NCI-H1105 treated with DMSO at 0.1 percent for 48 hours (cell line): ENCODE measurements at regions not wholly inside any gene's neighbourhood (a gene's known extent, or its start where the extent isn't known, plus 50 kb on each side); places are given as distances from the start of the nearest gene placed in this dataset.
"Not testable (repeated sequence)": the region's sequence is repeated elsewhere in the genome, so short reads cannot be mapped to it uniquely, and the experiment has no call there.

Experiments
- DNase-seq: peaks from one replicate; lab custom pipeline; 2025; lab: John Stamatoyannopoulos, UW

DNA sequence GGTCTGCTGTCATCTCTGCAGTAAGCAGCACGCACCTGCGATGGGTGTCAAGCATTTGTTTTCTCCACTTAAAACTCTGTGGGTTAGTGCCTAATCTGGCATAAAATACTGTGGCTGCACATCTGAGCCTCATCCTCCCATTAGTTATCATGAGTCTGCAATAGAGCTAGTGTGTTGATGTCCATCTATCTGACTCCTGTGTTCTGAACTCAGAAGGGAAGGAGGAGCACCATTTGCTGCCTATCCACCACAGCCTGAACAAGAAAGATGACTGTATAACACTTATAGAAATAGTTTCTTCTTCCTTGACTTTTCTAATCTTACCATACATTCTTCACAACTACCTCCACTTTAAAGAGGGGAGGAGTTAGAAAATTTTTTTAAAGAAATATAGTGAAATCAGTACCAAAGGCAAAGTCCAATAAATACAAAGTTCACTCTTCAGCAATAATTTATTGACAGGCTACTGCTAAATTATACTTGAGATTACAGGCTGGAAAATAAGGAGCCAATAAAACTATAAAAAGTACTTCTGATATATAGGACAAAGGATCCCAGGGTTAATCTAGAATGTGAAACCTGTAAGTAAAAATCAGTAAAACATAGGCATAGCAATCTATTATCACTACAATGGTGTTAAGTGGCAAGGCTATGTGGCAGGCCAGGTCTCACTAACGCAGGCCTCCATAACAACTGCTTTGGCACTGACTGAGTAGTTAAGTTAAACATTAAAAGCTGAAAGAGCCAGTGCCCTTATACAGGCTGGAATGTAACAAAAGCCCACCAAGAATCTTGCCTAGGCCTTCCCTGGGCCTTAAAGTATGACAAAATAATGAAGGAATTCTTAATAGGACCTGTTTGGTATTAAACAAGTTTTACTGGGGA lies 70.2 kb downstream of the LGALS9C start:
- not testable (repeated sequence) for DNase-seq

GRCh38 chr17:18557086-18557485 lies 80.5 kb downstream of the LGALS9C start:
- DNase-seq, result not testable (repeated sequence)

- DNase-seq, result peak; percentile 23
Observed at GRCh38 chr17:18563381-18564098, 80.7 kb downstream of the TBC1D28 start.

- DNase-seq, result peak; percentile 73
Observed at GRCh38 chr17:18564099-18564448, 80.1 kb downstream of the TBC1D28 start.

- DNase-seq, result not testable (repeated sequence)
Observed at GRCh38 chr17:18568108-18568995, 75.8 kb downstream of the TBC1D28 start.

DNA sequence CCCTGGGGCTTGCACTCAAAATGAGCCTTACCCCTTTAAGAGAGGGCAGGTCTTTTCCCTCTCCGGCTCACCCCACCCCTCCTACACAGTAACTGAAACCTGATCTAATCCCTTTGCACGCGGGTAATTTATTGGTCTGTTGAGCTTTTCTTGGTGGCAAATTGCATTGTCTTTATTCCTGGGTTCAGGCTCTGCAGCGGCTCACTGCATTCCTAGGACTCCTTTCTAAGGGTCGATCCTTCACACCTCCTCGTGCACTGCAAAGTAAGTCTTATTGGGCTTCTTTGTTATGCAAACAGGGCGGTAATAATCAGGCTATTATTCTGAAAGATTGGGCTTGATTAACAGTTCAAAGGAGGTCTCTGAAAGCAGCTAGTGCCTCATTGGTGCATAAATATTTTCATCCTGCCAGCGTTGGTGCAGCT lies 74.7 kb downstream of the TBC1D28 start:
- DNase-seq, result peak; percentile 54

DNA sequence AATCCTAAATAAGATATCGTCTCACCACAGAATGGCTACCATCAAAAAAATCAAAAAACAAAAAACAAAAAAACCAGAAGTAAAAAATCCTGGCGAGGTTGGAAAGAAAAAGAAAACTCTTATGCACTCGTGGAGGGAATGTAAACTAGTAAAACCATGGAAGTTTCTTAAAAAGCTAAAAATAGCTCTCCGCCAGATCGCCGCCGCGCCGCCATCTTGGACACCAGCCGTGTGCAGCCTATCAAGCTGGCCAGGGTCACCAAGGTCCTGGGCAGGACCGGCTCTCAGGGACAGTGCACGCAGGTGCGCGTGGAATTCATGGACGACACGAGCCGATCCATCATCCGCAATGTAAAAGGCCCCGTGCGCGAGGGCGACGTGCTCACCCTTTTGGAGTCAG lies 71.7 kb downstream of the TBC1D28 start:
- DNase-seq, result not testable (repeated sequence)

DNA sequence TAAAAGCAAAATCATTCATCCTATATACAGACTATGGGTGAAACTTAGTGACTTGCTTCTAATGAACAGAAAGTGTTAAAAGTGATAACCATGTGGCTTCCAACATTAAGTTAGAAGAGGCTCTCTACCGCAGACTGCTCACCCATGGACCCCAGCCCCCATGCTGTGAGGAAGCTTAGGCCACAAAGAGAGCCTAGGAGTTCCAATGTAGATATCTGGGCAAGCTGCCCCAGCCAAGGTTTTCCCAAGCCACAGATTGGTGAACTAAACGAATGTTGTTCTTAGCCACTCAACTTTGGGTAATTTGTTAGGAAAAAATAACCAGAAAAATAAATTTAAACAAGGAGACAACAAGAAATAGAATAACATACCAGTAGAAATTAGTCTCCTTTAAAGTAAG lies 70.1 kb downstream of the TBC1D28 start:
- not testable (repeated sequence) for DNase-seq
